Erythroblast (primary cell): ENCODE measurements at regions not wholly inside any gene's neighbourhood (a gene's known extent, or its start where the extent isn't known, plus 50 kb on each side); places are given as distances from the start of the nearest gene placed in this dataset.

Source experiments
- GATA1 ChIP-seq: IDR thresholded peaks from 2 replicates; pipeline ENCODE4 v1.6.1; 2011; ENCODE audit warnings: low read depth, mild to moderate bottlenecking, control low read depth, low read length, moderate library complexity
- POLR2A ChIP-seq: IDR thresholded peaks from 2 replicates; pipeline ENCODE4 v1.6.1; 2011; ENCODE audit warnings: mild to moderate bottlenecking, low read length

GRCh38 chr13:110824702-110825300, 90.1 kb downstream of the ANKRD10 start:
- TF ChIP-seq POLR2A (no peak), GATA1 (no peak)
